ENCODE measurements at regions not wholly inside any gene's neighbourhood (a gene's known extent, or its start where the extent isn't known, plus 50 kb on each side); places are given as distances from the start of the nearest gene placed in this dataset.

- TF ChIP-seq PRDM15 (CRISPR knock-in tag; IDR thresholded peaks at IDR 0.05) (no peak), HMGA2 (CRISPR knock-in tag; IDR thresholded peaks at IDR 0.05) (no peak), E2F1 (CRISPR knock-in tag; IDR thresholded peaks at IDR 0.05) (peak; percentile 52; the same call in 1 of the 2 replicates), SOX15 (CRISPR knock-in tag; IDR thresholded peaks at IDR 0.05) (no peak), STAT6 (CRISPR knock-in tag; conservative IDR thresholded peaks at IDR 0.05; ENCODE audit: low read depth) (no peak), FOXP4 (CRISPR knock-in tag; IDR thresholded peaks at IDR 0.05) (peak; percentile 77), ATF2 (CRISPR knock-in tag; IDR thresholded peaks at IDR 0.05; ENCODE audit: borderline replicate concordance, low read depth) (peak; percentile 58; the same call in 1 of the 2 replicates), CTCF (IDR thresholded peaks at IDR 0.05) (no peak), TEAD4 (CRISPR knock-in tag; IDR thresholded peaks at IDR 0.05) (no peak), ZNF416 (CRISPR knock-in tag; IDR thresholded peaks at IDR 0.05) (no peak), ZNF512 (CRISPR knock-in tag; IDR thresholded peaks at IDR 0.05; ENCODE audit: borderline replicate concordance) (0 out of 2 replicates have a peak, but pooled peaks have one; percentile 20), ZNF423 (CRISPR knock-in tag; IDR thresholded peaks at IDR 0.05) (peak; percentile 29; the same call in 1 of the 2 replicates), ZNF138 (CRISPR knock-in tag; conservative IDR thresholded peaks at IDR 0.05) (no peak), ZNF232 (CRISPR knock-in tag; IDR thresholded peaks at IDR 0.05) (no peak; the same call in 1 of the 2 replicates), AFF4 (CRISPR knock-in tag; IDR thresholded peaks at IDR 0.05; ENCODE audit: borderline replicate concordance) (no peak), GABPB1 (CRISPR knock-in tag; IDR thresholded peaks at IDR 0.05) (no peak), ZNF396 (CRISPR knock-in tag; IDR thresholded peaks at IDR 0.05; ENCODE audit: borderline replicate concordance) (no peak), NFE2L1 (CRISPR knock-in tag; IDR thresholded peaks at IDR 0.05) (no peak), RELA (CRISPR knock-in tag; IDR thresholded peaks at IDR 0.05; ENCODE audit: borderline replicate concordance) (no peak)
Observed at GRCh38 chr17:79192503-79193351, 118.1 kb downstream of the ENGASE start (continued).

Data from WTC11 (cell line).